NCI-H748 treated with DMSO at 0.1 percent for 48 hours (cell line): ENCODE measurements at regions not wholly inside any gene's neighbourhood (a gene's known extent, or its start where the extent isn't known, plus 50 kb on each side); places are given as distances from the start of the nearest gene placed in this dataset.
"Not testable (repeated sequence)": the region's sequence is repeated elsewhere in the genome, so short reads cannot be mapped to it uniquely, and the experiment has no call there.

Experiments used
- DNase-seq: peaks from one replicate; lab custom pipeline; 2025; lab: John Stamatoyannopoulos, UW

DNA sequence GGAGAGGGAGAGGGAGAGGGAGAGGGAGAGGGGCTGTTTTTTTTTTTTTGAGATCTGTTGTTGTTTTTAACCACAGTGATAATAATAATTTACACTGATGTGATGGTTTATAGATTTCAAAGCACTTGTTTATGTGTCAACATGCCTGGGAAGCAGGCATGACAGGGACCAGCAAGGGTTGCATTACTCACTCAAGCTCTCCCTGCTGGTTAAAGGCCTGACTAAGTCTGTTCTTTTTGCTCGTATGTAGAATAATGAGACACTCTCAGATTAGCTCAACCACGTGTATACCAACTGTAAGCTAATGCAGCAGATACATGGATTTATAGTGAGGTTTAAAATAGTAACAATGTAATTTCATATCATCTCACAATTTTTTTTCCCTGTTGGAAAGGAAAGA lies 134.6 kb upstream of the BOD1L1 start:
- no peak for DNase-seq

DNA sequence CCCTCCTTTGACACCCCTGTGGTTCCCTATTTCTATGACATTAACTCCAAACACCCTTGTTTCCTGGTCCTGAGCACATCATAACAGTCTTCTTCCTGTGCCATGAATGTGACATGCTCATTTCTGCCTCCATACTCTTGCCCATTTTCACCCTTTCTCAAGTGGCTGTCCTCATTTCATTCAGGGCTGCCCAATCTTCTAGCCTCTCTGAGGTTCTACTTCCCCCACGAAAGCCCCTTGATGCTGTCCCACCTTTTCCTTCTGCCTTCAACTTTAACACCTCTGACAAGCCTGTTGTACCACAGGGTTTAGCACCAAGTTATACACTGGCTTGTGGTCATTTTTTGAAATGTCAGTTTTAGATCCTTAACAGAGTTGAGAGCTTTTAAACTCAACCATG lies 136.2 kb upstream of the BOD1L1 start:
- DNase-seq, result no peak

DNA sequence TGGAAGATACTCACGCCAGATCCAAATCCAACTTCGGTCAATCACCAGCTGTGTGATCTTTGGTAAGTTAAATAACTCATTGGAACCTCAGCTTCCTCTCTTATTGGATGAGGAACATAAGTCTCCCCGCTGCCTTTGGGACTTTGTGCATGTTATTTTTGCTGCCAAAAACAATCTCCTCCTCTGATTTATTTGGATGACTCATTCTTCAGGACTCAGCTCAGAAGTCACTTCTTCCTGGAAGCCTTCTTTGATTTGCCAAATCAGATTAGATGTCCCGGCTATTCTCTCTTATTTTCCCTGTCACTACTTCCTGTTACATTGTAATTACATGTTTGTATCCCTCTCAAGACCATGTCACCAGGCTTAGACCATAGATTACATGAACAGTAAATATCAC lies 138.0 kb upstream of the BOD1L1 start:
- DNase-seq, result no peak

GRCh38 chr4:13766761-13767540 lies 139.4 kb upstream of the BOD1L1 start:
- no peak for DNase-seq

DNA sequence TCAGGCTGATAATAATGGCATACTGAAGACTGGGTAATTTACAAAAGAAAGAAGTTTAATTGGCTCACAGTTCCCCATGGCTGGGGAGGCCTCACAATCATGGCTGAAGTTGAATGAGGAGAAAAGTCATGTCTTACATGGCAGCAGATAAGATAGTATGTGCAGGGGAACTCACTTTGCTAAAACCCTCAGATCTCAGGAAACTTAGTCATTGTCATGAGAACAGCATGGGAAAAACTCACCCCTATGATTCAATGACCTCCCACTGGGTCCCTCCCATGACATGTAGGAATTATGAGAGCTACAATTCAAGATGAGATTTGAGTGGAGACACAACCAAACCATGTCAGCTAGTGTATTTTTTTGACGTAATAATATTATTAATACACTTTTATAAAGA lies 149.8 kb upstream of the BOD1L1 start:
- no peak for DNase-seq

DNA sequence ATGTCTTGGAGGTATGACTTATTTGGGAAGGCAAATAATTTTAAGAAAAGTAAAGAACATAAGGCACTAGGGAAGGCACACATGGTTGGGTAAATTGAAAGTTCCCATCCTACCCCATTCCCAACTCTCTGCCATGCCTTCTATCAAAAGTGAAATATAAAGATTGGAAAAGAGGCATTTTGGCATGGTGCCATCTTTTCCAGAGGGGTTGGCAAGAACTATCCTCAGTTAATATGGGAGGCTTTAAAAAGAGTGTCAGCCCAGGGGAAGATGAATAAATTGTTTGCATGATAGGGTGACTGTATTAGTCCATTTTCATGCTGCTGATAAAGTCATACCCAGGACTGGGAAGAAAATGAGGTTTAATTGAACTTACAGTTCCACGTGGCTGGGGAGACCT lies 150.8 kb upstream of the BOD1L1 start:
- DNase-seq, result no peak

- no peak for DNase-seq
Observed at GRCh38 chr4:13782231-13782630, 154.7 kb upstream of the BOD1L1 start.

DNA sequence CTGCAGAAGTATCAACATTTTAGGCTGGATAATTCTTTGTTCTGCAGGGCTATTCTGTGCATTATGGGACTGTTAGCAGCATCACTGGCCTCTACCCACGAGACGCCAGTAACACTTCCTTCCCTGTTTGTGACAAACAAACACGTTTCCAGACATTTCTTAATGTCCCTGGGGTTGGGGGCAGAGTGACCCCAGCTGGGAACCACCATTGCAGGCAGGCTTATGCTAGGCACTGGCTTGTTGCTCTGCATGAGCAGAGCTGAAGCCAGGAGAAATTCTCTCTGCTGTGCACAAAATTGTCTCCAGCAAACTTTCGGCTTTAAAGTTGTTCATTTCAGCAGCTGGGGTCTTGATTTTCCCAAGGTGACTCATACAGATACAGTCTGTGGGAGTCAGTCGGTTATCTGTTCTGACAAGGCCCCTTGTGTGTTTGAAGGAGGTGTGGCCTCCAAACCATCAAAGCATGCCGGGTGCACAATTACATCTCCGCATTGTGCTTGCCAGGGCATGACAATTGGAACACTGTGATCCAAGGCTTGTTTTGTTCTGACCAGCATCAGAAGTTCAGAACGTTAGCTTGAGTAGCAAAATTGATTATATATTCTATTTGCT lies 156.4 kb upstream of the BOD1L1 start:
- no peak for DNase-seq

DNA sequence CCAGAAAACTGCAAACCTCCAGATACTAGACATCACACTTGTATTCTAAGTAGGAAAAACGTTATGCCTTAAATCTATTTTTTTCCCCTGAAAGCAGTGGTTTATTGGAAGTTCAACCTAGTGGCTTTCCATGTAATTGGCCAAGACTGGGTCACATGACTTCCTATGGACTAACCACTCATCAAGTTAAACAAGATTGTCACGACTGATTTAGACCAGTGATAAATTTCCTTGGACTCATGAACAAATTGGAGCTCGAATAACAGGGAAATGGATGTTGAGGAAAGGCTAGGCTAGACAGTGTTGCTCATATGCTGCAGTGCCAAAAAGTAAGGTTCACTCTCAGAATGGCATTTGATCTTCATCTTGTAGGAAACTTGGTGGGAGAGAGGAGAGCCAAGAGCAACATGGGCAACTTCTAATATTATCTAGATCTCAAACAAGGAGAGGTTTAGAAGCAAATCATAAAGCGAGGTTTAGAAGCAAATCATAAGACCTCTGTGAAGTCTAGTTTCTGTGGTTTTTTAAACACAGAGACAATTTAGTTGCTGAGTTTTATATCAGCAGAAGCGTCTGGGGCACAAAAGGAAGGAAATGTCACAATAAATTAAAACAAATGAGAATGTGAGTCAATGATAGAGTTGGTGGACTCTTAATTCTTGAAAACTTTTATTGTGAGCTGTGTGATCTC lies 165.6 kb upstream of the BOD1L1 start:
- no peak for DNase-seq

DNA sequence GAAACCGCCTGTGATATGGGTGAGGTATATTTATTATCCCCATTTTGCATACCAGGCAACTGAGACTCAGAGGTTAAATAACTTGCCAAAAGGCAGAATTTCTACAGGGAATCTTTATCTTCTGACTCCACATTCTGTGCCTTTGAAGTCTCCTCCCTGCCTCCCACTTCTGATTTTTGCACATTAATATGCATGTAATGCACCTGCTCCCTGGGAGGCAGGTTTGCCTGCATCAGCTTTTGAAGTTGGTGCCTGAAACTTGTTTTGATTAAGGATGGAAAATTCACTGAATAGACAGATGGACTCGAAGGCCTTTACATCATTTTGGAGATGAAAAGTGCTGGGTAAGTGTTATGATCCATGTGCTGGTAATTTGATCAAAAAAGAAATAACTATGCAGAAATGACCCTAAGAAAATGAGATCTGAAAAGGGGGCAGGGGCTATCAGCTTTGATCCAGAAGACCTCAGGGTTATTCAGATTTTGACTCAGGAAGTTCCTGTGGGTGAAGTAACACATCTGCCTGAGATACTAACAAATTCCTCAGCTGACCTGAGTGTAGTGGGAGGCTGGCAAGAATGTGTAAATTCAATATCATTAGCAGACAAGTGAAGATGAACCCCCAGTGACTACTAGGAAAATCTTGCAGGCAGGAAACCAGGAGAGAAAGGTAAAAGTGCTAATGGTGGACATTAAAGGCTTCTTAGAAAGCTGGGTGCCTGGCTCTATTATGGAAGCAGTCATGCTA lies 167.5 kb upstream of the BOD1L1 start:
- no peak for DNase-seq

DNA sequence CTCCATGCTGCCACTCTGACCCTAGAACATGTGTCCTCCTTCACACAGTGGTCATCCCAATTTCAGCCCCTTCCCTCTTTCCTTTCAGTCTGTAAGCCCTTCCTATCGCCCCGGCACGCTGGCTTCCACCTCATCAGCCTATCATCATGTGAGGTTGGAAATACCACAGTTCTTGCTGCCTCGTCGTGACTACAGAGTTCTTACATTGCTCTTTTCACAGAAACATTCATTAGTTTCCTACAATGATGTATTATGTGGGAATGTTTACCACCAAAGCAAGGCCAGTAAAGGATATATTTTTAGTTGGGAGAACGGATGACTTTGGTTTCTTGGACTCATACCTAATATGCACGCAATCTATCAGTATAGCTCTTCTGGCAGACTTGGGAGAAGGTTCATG lies 169.5 kb upstream of the BOD1L1 start:
- no peak for DNase-seq

DNA sequence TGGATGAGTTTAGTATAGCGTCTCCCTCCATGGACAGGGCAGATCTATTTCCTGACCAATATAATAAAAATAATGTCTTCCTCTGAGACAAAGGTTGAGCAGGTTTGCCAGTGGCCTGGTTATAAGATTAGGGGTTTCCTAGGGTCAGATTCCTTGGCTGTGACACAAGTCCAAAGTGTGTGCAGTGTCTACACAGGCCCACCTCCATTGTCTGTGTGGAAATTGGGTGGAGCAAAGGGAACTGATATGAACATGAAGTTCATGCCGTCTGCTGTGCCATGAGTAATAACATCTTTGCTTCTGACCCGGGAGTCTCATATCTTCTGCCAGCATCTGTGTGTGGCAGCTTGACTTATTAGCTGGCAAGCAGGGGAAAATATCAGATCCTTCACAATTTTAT lies 187.7 kb upstream of the BOD1L1 start:
- DNase-seq, result no peak

DNA sequence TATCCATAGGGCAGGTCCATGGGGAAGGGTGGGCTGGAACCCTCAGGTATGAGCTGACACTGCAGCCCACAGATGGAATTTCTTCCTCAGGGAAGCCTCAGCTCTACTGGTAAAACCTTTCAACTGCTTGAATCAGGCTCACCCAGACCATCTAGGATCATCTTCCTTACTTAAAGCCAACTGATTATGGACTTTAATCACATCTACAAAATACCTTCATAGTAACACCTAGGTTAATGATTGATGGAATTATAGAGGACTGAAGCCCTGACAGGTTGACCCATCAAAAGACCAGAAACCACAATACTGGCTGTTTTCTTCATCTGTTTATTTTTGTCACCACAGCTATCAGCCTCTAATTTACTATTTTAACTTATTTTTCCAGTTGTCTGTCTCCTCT lies 188.9 kb upstream of the BOD1L1 start:
- DNase-seq, result no peak

- no peak for DNase-seq
Observed at GRCh38 chr4:13821522-13821921, 194.0 kb upstream of the BOD1L1 start.

- DNase-seq, result not testable (repeated sequence)
Observed at GRCh38 chr4:13825822-13826221, 198.3 kb upstream of the BOD1L1 start.

- DNase-seq, result no peak
Observed at GRCh38 chr4:13829457-13829856, 201.9 kb upstream of the BOD1L1 start.

GRCh38 chr4:13830449-13830848 lies 202.9 kb upstream of the BOD1L1 start:
- no peak for DNase-seq

DNA sequence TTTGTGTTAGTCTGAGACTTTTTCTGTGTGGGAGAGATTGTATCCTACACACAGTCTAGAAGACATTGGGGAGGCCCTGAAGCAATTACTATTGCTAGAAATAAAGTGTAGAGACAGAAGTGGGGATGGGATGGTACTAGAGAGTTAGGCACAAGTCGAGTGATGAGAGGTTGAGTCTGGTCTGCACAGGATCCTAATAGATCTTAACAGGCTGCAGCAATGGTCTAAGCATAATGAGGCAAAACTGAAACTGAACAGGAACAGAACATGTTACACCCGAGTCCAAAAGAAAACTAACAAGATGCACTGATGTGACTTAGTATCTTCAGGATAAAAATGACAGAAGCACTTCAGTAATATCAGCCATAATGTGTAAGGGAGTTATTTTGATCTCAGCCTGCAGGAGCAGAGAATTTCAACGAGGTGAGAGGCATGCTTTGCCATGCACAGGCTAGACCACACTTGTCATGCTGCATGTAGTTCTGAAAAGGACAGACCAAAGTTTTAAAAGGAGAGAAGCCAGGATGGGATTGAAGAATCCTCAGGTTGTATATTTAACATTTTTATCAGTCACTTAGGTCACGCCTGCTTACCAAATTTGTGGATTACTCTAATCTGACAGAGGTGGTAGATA lies 205.8 kb upstream of the BOD1L1 start:
- no peak for DNase-seq

DNA sequence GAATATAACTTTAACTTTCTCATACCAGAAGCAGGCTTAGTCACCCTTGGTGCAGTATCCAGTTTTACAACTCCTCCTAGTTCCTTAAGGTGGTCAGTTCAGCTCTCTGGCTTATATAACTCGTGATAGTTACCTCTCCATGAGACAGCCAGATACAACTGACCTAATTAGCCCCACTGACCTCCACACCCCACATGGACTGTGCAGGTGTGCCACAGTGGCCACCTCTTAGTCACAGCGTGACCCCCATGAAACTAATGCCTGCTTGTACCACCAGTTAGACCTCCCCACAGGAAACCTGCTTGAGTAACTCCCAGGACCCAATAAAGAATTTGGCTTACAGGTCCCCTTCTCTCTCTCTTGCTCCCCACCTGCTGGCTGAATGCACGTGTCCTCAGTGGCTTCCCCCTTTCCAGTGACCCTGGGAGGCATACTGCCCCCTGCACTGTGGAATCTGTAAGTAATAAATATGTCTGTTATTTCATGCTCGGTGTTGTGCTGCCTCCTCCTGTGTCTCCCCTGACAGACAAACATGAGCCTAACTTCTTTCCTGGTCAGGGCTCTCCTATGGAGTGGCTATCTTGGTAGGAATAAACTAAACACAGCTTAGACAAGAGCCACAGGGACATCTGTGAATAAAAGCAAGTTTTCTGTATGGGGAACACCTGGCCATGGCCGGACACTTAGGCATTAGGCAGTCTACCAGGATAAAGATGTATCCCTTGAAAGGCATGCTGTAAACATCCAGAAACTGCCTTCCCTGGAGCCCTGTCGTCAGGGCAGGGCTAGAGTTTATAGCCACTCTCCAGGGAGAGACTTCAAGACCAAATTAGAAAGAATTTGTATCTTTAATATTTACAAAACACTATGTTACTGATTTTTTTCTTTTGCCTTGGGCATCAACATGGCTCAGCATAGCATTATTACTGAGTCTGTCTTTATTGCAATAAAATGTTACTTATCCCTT lies 209.7 kb upstream of the BOD1L1 start:
- DNase-seq, result no peak

GRCh38 chr4:13840502-13841190 lies 213.1 kb upstream of the BOD1L1 start:
- DNase-seq, result no peak
